GM18498 (cell line): ENCODE measurements at regions not wholly inside any gene's neighbourhood (a gene's known extent, or its start where the extent isn't known, plus 50 kb on each side); places are given as distances from the start of the nearest gene placed in this dataset.

Source experiments
- ATAC-seq: cut with Tn5 transposase; IDR thresholded peaks from one replicate; pipeline ENCODE4 v1.9.1; 2021; ENCODE audit warnings: mild to moderate bottlenecking, moderate library complexity; ENCODE audit not compliant: unreplicated experiment

GRCh38 chr3:115324056-115324455 is 177.0 kb upstream of the ZBTB20 start:
- no peak for ATAC-seq

DNA sequence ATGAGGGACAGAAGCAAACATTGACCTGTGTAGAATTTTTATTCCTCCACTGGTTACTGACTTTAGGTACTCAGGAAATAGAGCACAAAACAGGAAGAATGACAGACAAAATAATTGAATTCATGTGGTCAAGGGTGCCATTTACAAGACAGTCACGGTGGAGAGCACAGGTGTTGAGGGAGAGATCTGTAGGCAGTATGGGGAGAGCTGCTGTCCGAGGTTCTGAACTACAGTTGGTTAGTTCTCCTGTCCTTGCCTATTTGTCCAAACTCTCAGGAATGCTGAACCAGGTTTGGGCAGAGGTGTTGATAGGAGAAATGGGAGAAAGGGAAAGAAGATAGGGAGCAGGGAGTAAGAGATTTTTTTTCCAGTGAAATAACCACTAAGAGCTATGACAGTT is 178.5 kb upstream of the ZBTB20 start:
- ATAC-seq, result no peak

DNA sequence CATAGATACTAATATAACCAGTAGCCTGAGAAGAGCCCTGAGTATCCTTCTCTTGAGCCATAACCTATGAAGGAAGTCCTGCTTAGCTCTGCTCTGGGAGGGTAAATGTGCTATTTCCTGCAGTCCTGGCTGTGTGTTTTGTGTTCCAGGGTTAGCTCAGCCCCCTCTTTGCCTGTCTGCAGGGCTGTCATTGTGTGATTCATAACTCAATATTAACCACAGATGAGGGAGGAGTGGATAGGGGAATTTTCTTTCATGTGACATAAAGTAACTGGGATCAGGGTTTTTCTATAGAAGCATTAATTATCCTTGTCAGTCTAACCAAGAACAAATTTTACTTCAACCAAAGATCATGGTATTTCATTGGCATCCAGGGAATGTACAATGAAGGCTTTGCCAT is 183.3 kb upstream of the ZBTB20 start:
- ATAC-seq, result no peak

DNA sequence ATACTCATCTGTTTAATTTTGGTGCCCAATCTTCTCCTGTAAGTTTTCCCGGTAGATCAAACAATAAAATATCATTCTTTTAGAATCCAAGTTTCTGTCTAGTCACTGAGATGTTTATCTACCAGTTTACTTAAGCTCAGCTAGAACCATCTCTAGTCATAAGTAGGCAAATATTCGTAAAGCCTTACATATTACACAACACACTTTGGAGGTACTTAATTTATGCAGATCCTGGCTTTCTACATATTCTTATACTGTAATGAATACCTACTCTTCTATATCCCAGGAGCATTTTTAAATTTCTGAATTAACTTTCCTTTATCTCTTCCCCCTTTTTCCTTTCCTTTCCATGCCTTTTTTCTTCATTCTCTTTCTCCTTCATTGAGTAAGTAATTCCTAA is 185.9 kb upstream of the ZBTB20 start:
- no peak for ATAC-seq

- ATAC-seq, result no peak
Observed at GRCh38 chr3:115336836-115337235, 189.7 kb upstream of the ZBTB20 start.

DNA sequence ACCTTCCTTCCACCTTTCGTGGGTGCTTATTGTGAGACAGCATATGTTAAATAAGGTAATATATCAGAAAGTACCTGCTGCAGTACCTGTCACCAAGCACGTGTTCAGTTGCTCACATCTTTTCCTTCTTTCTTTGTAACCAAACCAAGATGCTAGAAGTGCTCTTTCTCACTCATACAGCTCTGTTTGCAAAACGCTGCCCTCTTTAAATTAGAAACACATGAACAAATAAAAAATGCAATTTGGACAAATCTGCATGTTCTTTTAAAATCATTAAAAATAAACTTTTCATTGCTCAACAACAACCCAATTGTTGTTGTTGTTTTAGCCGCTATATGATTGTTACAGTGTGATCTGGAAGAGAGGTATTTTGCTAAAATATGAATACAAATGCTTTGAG is 193.5 kb upstream of the ZBTB20 start:
- ATAC-seq, result no peak

- no peak for ATAC-seq
Observed at GRCh38 chr3:115341208-115341607, 194.1 kb upstream of the ZBTB20 start.

DNA sequence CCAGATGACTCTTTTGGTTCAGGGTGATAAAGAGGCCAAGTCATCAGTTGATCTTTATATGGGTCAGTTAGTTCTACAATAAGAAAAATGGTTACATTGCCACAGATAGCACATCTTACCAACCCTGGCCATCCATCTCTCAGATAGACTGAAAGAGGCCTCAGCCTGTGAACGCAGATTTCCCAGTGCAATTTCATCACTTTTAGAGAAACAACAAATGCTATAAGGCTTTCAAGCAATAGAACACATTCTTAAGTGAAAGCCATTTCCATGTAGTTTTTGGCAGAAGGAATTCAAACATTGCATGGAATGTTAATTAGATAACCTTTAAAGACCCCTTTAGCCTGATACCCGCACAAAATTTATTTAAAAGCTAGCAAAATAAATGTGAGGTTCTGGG is 200.6 kb upstream of the ZBTB20 start:
- ATAC-seq, result no peak

DNA sequence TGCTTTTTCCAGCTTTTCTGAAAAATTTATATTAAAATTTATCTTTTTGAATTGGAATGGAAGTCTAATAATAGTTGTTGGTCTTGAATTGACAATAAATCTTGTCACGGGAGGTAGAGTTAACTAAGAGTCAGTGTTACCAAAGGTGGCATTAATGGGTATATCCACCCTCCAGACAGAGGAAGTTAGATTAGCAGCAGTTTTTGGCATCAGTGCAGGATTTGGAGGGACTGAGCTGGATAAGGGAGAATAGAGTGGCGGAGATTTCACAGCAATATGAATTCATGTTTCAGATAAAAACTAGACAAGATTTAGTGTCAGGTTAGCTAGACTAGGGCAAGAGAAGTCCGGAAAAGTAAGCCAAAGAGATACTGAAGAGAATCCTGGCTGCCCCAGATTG is 201.3 kb upstream of the ZBTB20 start:
- no peak for ATAC-seq

- no peak for ATAC-seq
Observed at GRCh38 chr3:115348951-115349745, 202.1 kb upstream of the ZBTB20 start.

DNA sequence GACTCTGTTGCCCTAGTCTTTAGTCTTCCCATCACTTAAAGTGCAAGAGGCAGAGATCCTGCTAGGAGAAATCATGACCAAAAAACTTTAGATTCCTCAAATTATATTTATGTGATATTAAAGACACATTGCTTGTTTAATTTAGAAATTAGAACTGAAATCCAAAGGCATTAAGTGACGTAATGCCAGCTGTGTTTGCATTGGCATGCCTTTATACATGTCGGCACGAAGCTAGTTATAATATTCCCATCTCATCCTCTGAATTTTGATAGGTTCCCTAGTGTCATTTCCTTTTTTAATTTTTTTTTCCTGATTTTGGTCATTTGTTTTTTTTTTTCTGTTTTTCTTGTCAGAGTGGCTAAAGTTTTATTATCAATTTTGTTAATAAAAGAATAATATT is 203.5 kb upstream of the ZBTB20 start:
- ATAC-seq, result no peak

GRCh38 chr3:115351193-115351592 is 204.1 kb upstream of the ZBTB20 start:
- no peak for ATAC-seq

- no peak for ATAC-seq
Observed at GRCh38 chr3:115354010-115354409, 206.9 kb upstream of the ZBTB20 start.

DNA sequence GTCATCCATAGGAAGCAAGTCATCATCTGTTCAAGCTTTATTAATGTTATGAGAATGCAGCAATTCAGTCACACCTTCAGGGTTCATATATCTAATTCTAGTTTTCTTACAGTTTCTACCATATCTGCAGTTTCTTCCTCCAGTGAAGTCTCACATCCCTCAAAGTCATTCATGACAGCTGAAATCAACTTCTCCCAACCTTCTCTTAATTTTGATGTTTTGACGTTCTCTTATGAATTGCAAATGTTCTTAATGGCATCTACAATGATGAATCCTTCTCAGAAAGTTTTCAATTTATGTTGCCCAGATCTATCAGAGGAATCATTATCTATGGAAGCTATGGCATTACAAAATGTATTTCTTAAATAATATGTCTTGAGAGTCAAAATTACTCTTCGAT is 210.4 kb upstream of the ZBTB20 start:
- no peak for ATAC-seq

- ATAC-seq, result peak; percentile 98
Observed at GRCh38 chr3:115359536-115359935, 212.4 kb upstream of the ZBTB20 start.

- no peak for ATAC-seq
Observed at GRCh38 chr3:115361806-115362205, 214.7 kb upstream of the ZBTB20 start.

GRCh38 chr3:115363071-115363470 is 216.0 kb upstream of the ZBTB20 start:
- ATAC-seq, result no peak

DNA sequence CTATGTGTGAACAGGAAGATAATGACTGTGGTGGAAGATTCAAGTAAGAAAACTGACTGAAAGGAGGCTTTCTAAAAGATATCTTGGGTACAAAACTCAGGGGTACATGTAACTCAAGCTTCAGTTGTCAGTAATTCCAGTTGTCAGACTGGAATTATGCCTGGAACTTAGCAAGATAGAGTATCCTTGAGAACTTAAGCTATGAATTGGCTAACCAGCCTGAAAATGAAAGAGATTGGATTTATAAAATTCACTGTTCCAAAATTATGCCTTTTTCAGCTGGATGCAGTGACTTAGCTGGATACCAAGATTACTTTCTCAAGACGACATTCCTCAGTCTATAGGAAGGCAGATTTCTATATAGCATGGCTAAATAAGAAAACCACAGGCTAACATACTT is 221.9 kb upstream of the ZBTB20 start:
- ATAC-seq, result no peak

DNA sequence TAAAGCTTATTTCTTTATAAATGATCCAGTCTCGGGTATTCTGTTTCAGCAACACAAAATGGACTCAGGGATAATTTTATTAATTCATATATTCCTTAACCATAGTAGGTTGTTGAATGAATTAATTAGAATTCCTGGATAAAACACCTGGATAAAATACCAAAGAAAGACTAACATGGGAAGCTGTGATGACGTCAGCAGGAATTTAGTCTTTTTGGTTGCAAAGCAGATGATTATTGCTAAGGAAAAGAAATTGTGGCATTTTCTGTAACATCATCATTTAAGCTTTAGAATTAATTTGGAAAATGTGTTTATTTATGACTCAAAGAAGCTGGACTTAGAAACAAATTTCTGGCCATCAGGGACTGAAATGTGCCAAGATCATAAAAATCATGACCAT is 228.3 kb upstream of the ZBTB20 start:
- ATAC-seq, result no peak

- ATAC-seq, result no peak
Observed at GRCh38 chr3:115380883-115381572, 233.9 kb upstream of the ZBTB20 start.

DNA sequence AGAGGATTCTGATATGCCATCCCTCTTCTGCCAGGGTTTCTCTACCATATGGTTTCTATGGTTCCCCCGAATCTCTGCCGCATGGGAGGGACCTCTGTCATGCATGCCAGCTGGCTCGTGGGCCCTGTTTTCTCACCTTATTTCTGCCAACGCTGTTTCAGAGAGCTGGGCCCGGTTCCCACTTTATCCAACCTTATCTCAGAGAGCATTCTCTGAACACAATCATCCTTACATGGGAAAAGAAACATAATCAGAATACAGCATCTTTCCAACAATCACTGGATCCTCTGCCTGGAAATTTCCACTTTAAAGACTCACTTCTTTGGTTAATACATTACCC is 234.5 kb upstream of the ZBTB20 start:
- ATAC-seq, result no peak

GRCh38 chr3:115381931-115382330 is 234.8 kb upstream of the ZBTB20 start:
- ATAC-seq, result no peak

DNA sequence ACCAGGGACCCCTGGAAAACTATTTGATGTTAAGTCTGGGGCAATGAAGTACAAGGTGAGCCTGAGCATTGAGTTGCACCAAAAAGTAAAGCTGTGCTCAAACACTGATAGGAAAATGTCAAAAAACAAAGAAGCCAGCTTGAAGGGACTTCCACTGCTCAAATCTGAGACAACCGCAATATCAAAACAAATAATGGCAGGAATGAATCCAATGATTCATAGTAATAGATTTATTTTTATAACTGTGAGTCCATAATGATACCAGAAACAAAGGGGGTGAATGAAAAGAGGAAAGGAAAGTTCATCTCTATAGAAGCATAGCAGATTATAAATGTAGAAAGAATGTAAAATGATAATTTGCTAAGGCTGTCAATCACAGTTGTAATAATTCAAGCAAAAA is 237.3 kb upstream of the ZBTB20 start:
- ATAC-seq, result no peak
